ENCODE measurements at regions not wholly inside any gene's neighbourhood (a gene's known extent, or its start where the extent isn't known, plus 50 kb on each side); places are given as distances from the start of the nearest gene placed in this dataset.

DNA sequence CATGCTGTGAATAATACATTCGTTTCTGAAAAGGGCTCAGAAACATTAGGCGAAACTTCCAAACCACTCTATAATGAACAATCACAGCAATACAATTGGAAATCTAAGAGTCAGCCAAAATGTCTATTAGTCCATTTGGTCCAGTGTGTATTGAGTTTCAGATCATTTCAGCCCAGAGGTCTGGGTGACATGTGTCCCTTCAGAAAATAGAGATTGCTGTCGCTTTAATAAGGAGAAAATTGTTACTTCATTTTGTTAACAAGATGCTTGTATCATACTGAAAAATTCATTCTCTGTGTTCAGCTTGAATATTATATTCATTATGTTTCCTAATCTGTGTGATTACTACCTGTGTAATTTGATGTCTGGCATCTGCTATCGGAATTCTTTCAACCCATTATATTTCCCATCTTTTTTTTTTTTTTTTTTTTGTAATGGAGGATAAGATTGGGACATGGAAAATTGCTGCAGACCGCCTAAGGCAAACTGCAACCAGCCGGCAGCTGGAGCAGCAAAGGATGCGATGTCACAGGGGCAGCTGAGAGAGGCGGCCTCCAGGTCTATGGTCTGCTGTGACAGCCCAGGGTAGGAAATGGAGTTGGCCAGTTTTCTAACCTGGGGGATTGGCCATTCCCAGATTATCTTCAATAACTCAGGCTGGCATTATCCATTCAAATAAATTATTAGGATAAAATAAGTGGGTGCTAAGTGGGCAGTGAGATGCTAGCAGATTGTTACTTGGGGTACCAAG is 170.9 kb upstream of the NPVF start:
- DNase-seq (no peak), ATAC-seq (no peak)
- TF ChIP-seq, protein P1, sequence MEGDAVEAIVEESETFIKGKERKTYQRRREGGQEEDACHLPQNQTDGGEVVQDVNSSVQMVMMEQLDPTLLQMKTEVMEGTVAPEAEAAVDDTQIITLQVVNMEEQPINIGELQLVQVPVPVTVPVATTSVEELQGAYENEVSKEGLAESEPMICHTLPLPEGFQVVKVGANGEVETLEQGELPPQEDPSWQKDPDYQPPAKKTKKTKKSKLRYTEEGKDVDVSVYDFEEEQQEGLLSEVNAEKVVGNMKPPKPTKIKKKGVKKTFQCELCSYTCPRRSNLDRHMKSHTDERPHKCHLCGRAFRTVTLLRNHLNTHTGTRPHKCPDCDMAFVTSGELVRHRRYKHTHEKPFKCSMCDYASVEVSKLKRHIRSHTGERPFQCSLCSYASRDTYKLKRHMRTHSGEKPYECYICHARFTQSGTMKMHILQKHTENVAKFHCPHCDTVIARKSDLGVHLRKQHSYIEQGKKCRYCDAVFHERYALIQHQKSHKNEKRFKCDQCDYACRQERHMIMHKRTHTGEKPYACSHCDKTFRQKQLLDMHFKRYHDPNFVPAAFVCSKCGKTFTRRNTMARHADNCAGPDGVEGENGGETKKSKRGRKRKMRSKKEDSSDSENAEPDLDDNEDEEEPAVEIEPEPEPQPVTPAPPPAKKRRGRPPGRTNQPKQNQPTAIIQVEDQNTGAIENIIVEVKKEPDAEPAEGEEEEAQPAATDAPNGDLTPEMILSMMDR (IDR thresholded peaks at IDR 0.05), result no peak
- Histone ChIP-seq H3K36me3 (no peaks in the 10 kb centered on the region), H3K4me3 (no peak overlapping the region), H3K9me3 (no peaks in the 10 kb centered on the region), H3K27ac (no peak overlapping the region), H3K27me3 (ENCODE audit: low read depth) (no peaks in the 10 kb centered on the region), H3K4me1 (no peaks in the 10 kb centered on the region)
- intact Hi-C loops (cut with DNase I), result loop anchor here (10.0 kb wide), 1 partner anchor 166 kb away; no protein-coding TSS in a partner anchor

DNA sequence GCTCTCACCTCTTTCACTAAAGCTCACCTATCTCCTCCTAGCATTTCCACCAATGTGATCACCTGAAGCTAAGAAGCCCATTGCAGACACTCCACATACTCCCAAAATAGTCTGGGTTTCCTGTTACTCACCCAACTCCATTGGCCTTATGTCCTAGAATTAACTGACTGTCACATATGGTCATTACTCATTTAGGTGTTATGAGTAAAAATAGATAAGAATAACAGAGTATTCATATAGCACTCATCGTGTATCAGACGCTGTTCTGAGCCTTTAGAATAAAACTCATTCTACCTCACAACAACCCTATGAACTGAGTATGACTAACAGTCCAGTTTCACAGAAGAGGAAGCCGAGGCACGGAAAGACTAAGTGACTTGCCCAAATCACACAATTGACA is 174.2 kb upstream of the NPVF start:
- no peaks in the 10 kb centered on the region for H3K4me1 ChIP-seq
- H3K9me3 ChIP-seq, result no peaks in the 10 kb centered on the region
- ATAC-seq (no peak), DNase-seq (no peak)
- H3K4me3 ChIP-seq, result no peak overlapping the region
- H3K27me3 ChIP-seq (ENCODE audit: low read depth), result no peaks in the 10 kb centered on the region
- intact Hi-C loops (cut with DNase I), result no loop called here
- H3K27ac ChIP-seq, result no peak overlapping the region
- TF ChIP-seq, protein P1 (IDR thresholded peaks at IDR 0.05), result no peak
- H3K36me3 ChIP-seq, result no peaks in the 10 kb centered on the region

DNA sequence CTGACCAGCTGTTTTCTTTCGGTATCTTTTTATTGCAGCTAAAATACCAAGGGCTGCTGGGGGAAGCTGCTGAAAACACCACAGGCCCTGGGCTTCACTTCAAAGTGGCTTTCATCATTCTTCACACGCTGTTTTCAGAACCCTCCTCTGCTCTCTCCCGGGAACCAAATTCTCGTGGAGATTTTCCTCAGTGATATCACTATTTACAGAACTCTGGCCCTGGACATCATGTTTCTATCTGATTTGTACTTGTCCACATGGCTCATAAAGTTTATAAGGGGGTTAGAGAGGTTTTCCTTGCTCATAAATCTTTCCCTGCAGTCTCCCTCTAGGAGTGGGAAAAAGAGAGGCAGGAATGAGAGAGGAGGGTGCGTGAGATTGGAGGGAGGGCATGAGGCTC is 177.4 kb upstream of the NPVF start:
- intact Hi-C loops (cut with DNase I), result no loop called here
- ATAC-seq, result peak; percentile 18 to 32

DNA sequence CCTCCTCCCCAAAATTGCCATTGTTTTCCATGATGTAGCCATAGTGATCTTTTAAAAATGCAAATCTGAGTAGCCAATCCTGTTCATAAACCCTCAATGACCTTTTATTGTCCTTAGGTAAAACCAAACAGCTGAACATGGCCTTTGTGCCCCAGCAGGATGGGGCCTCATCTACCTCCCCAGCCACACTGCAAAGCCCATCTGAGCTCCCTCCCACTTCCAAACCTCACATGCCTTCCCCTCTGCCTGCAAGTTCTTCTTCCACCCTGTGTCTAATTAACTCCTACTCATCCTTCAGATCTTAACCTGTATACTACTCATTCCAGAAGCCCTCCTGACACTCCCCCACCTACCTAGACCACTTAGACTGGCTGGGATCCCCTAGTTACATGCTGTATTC is 178.8 kb upstream of the NPVF start:
- Histone ChIP-seq H3K9me3 (no peaks in the 10 kb centered on the region), H3K36me3 (no peaks in the 10 kb centered on the region), H3K4me3 (no peak overlapping the region), H3K27ac (no peak overlapping the region), H3K4me1 (no peaks in the 10 kb centered on the region), H3K27me3 (ENCODE audit: low read depth) (no peaks in the 10 kb centered on the region)
- TF ChIP-seq, protein P1 (IDR thresholded peaks at IDR 0.05), result no peak
- intact Hi-C loops (cut with DNase I), result no loop called here
- ATAC-seq (no peak), DNase-seq (no peak)

More for the DNA sequence above, 177.4 kb upstream of the NPVF start:
- Histone ChIP-seq H3K9me3 (no peaks in the 10 kb centered on the region), H3K36me3 (no peaks in the 10 kb centered on the region), H3K4me3 (no peak overlapping the region), H3K27me3 (ENCODE audit: low read depth) (no peaks in the 10 kb centered on the region), H3K27ac (no peak overlapping the region), H3K4me1 (no peaks in the 10 kb centered on the region)
- TF ChIP-seq, protein P1 (IDR thresholded peaks at IDR 0.05), result no peak
- no peak for DNase-seq

DNA sequence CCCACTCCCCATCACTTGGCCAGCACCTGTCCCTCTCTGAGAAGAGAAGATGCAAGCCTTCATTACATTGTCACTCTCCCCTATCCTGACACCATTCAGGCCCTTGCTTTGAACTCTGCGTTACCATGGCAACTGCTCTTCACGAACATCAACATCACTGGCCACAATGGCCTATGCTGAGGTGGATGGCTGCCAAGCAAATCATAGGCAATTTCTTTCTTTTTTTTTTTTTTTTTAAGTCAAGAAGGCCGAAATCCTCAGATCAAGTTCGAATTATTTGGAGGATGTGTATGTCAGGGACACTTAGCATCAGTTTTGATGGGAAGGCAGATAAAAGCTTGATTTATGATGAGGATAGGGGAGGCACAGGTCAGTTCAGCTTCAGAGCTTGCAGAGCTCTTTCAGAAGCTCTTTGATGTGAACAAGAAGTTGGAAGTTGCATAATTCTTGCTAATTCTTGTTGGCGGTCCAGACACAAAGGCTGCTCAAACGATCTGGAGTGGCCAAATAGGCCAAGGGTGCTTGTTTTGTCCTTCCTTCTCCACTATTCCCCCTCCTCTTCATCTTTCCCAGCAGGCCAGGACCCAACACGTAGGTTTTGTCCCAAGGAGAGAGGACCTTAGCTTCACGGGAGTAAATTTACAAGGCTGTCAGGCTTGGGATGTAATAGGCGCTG is 179.9 kb upstream of the NPVF start:
- no peaks in the 10 kb centered on the region for H3K4me1 ChIP-seq
- H3K27ac ChIP-seq, result no peak overlapping the region
- DNase-seq, result no peak
- no peaks in the 10 kb centered on the region for H3K27me3 ChIP-seq (ENCODE audit: low read depth)
- no peak for ATAC-seq
- H3K4me3 ChIP-seq, result no peak overlapping the region
- H3K36me3 ChIP-seq, result no peaks in the 10 kb centered on the region
- TF ChIP-seq, protein P1 (IDR thresholded peaks at IDR 0.05), result no peak
- no peaks in the 10 kb centered on the region for H3K9me3 ChIP-seq
- intact Hi-C loops (cut with DNase I), result no loop called here

Measured in lower lobe of right lung (tissue), 2 donors.